Embryonic facial prominence (tissue), 1 donor: ENCODE measurements at regions not wholly inside any gene's neighbourhood (a gene's known extent, or its start where the extent isn't known, plus 50 kb on each side); places are given as distances from the start of the nearest gene placed in this dataset.
"Not testable (repeated sequence)": the region's sequence is repeated elsewhere in the genome, so short reads cannot be mapped to it uniquely, and the experiment has no call there.

Experiments
- DNase-seq: peaks from one replicate; pipeline ENCODE4 v3.0.0-alpha.2; 2016; ENCODE audit errors: extremely low spot score

DNA sequence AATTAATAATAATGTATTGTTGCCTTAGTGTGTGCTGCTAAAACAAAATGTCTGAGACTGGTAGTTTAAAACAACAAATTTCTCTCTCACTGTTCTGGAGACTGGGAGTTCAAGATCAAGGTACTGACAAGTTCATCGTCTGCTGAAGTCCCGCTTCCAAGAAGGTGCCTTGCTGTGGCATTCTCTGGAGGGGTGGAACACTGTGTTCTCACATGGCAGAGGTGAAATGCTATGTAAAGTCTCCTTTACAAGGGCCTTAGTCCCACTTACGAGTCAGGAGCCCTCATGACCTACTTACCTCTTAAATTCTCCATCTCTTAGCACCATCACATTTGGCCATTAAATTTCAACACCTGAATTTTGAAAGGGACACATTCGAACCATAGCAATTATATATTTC, 299.2 kb upstream of the RBMS1 start:
- no peak for DNase-seq

DNA sequence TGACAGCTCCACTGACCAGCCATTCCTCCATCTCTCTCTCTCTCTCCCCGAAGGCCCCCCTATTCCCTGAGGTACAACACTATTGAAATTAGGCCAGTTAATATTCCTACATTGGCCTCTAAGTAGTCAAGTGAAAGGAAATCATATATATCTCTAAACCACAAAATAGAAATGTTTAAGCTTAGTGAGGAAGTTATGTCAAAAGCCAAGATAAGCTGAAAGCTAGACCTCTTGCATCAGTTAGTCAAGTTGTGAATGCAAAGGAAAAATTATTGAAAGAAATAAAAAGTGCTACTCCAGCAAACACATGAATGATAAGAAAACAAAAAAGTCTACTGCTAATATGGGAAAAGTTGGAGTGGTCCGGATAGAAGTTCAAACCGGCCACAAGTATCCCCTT, 301.3 kb upstream of the RBMS1 start:
- no peak for DNase-seq

- no peak for DNase-seq
These were observed 310.3 kb upstream of the RBMS1 start for GRCh38 chr2:160803881-160804280.

- no peak for DNase-seq
These were observed 316.8 kb upstream of the RBMS1 start for GRCh38 chr2:160810406-160810805.

DNA sequence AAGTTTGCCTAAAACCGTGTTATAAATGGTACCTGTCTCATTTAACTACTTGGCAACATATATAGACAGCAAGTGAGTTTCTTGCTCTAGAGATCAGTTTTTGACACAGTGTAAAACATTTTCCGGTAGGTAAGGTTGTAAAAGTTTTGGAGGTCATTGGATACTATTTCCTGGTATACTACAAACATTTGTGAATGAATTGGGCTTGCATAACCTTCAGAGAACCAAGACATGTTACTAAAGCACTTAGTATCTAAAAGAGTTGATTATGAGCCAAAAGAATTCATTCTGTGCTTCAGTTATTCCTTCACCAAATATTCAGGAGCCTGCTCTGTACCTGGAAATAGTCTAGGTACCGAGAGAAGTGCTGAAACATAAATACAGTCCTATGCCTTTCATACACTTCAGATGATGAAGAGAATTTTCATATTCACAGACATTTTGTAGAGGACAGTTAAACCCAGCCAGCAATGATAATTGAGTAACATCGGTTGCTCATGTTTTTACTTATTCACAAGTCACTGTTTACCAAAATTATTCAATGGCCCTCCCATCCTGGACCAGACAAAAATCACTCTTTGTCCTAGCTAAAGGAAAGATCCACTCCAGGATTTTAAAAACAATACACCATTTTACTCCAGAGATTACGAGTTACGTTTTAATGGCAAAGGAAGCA, 319.4 kb upstream of the RBMS1 start:
- DNase-seq: no peak

DNA sequence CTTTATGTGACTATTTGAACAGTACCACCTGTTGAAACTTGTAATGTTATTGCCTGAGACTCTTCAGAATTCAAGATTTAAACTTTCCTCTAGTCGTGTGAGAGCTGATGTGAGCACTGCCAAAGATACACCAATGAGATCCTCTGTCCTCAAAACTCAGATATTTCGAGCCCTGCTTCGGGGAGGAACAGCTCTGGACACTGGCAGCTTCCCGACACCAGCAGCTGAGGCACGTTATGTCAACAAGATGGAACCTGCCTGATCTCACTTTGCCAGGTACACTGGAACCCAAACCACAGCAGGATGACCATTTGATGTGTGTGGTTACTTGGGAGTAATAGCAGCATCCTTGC, 319.9 kb upstream of the RBMS1 start:
- no peak for DNase-seq

- DNase-seq: no peak
These were observed 323.4 kb upstream of the RBMS1 start for GRCh38 chr2:160816916-160817499.

DNA sequence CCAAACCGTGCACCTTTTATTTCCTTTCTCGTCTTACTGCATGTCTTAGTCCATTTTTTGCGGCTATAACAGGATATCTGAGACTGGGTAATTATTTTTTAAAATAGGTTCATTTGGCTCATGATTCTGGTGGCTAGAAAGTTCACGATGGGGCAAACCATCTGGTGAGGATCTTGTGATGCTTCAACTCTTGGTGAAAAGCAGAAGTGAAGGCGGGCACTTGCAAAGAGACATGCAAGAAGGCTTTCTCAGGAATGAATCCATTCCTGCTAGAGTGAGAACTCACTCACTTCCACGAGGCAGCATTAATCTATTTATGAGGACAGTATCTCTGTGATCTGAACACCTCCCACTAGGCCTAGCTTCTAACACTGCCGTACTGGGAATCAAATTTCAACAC, 327.1 kb upstream of the RBMS1 start:
- no peak for DNase-seq

DNA sequence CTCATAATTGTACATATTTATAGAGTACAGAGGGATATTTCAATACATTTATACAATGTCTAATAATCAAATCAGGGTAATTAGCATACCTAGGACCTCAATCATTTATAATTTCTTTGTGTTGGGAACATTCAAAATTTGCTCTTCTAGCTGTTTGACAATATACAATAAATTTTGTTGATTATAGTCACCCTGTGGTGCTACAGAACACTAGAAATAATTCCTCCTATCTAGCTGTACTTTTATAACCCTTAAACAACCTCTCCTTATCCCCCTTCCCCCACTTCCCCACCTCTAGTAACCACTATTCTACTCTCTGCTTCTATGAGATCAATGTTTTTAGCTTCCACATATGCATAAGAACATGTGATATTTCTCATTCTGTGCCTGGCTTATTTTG, 328.4 kb upstream of the RBMS1 start:
- DNase-seq: no peak

- DNase-seq: no peak
These were observed 331.8 kb upstream of the RBMS1 start for GRCh38 chr2:160825433-160825832.

DNA sequence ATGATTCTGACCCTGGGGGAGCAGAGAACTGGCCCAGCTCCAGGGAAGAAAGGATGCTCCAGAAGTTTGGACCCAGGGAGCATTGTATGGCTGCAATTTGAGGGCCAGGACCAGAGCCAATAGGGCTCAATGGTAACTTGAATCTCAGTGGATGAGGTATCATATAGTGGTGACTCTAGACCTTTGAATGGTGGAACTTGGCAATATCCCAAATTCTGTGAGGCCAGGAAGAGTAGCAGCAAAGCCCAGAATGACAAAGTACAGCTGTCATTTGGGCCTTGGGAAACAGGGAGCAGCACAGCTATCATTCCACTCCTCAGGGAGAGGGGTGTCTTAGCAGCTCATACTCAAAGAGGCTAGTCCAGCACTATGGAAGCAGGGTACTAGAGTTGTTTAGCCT, 332.9 kb upstream of the RBMS1 start:
- DNase-seq: no peak

GRCh38 chr2:160828076-160828475, 332.2 kb upstream of the TANK start:
- DNase-seq: no peak

GRCh38 chr2:160832381-160832780, 327.8 kb upstream of the TANK start:
- DNase-seq: not testable (repeated sequence)

- DNase-seq: no peak
These were observed 325.1 kb upstream of the TANK start for GRCh38 chr2:160835166-160835565.

DNA sequence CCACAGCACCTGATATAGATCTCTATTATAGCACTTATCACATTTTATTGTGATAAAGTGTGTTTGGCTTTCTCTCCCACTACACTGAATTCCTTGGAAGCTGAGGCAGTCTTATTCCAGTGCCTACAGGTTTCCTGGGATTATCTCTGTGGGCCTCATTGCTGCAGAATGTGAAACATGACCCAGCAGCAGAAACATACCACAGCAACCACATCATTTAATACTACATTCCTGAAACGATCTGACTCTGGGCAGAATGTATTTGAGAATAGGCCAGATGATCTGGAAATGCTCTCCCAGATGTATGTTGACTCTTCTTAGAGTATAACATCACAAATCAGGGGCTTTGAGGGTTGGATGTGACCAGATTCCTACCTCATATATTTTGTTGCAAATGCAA, 323.5 kb upstream of the TANK start:
- peak; percentile 61 for DNase-seq

DNA sequence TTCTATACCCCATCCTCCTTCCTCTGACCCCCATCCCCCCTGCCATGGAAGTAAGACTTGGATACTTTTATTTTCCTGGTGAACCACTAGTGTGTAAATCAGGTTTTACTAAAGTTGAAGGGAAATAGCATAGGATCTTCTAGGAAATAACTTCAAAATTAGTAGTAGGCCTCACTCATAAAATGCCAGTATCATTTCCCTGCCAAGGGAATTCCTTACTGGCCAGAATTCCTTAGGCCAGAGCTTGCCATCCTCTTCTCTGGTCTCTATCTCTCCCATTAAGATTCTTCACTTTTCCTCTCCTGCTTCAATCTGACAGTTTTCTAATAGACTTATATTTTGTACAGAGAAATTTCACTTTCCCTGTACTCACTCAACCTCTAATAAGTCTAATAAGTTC, 322.8 kb upstream of the TANK start:
- no peak for DNase-seq

DNA sequence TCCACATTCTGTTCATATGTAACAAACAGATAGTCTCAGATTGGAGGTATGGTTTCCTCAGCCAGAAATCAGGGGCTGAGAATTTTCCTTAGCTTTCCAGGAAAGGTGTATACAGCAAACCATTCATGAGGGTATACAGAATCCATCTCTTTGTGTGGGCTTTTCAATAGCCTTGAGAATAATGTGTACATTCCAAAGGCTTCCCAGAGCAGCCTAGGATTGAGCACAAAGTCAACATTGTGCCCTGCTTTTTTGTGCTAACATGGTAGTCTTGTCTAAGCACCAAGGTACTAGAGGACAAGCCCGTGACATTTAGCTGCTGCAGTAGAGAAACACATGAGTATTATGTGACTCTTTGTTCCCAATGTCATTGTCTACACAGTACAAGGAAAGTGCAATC, 322.1 kb upstream of the TANK start:
- DNase-seq: no peak

- DNase-seq: no peak
These were observed 321.5 kb upstream of the TANK start for GRCh38 chr2:160838691-160839090.

DNA sequence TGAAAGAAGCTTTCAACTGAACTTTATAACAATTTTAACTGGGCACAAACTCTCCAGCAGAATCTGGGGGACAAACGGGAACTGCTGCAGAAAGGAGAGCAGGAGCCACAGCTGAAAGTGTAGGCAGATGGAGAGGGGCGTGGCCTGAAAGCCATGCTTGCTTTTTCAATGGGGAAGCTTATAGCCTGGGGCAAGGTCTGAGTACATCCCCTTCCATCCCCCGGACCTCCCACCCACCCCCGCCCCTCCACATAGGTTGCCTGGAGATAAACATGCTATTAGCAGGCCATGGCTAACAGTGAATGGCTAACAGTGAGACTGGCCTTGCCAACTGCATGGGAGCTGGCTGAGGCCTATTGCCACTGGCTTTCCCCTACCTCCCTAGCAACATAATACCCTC, 317.9 kb upstream of the TANK start:
- no peak for DNase-seq

DNA sequence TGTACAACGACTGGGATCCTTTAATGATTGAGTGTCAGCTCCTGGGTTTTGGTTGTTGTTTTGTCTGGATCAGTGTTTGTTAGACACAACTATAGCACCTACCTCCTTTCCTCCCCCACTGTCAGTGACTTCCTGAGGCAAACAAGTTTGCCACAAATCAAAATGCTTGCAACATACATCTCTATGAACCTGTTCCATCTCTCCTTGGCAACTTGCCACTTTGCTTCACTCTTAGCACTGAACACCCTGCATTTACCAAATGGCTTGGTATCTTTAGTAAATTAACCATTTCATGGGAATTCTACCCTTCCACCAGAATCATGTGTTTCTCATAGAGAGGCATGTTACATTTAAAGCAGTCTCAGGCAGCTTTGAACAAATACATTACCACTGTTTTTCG, 301.1 kb upstream of the TANK start:
- no peak for DNase-seq

DNA sequence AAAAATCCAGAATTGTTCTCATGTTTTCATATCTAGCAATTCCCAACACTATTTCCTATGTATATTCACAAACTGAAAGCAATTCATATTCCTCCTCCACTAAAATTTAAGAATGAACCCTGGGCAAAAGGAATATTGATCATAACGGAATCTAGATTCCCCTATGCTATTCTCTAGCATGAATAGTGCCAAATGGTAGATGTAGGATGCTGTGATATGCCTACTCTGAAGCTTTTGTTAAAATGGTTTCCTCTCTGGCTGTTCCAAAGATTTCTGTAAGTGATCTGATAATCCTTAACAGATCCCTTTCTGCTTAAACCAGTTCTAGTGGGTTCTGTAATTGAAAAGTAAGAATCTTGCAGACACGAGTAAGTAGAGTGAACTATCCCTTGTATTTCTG, 298.0 kb upstream of the TANK start:
- DNase-seq: no peak

- no peak for DNase-seq
These were observed 291.3 kb upstream of the TANK start for GRCh38 chr2:160868891-160869290.

GRCh38 chr2:160869411-160869810, 290.8 kb upstream of the TANK start:
- no peak for DNase-seq
